Esophagus muscularis mucosa (tissue), 4 donors: ENCODE measurements at regions not wholly inside any gene's neighbourhood (a gene's known extent, or its start where the extent isn't known, plus 50 kb on each side); places are given as distances from the start of the nearest gene placed in this dataset.

Source experiments
- CTCF ChIP-seq, 3 experiments: fragments of 200-600 bp in 2 of 3; fragments of 450-650 bp in 1 of 3; sonication (generic) in 2 of 3; IDR thresholded peaks; one replicate each; pipeline ENCODE4 v1.5.1; 2017 to 2019; ENCODE audit warnings: antibody characterized with exemption in 3 of 3, mild to moderate bottlenecking in 2 of 3, moderate library complexity in 1 of 3
- EP300 ChIP-seq: sonication (generic); formaldehyde crosslinking; IDR thresholded peaks from one replicate; pipeline ENCODE4 v1.6.1; 2017; ENCODE audit warnings: antibody characterized with exemption
- POLR2A ChIP-seq: fragments of 450-650 bp; IDR thresholded peaks from one replicate; pipeline ENCODE4 v1.6.1; 2017; ENCODE audit warnings: antibody characterized with exemption, moderate library complexity, mild to moderate bottlenecking, low read depth
- POLR2AphosphoS5 ChIP-seq, 2 donors: sonication (generic); formaldehyde crosslinking; IDR thresholded peaks; one replicate each; pipeline ENCODE4 v1.6.1; 2017; ENCODE audit warnings: antibody characterized with exemption in 2 of 2

GRCh38 chr18:25650201-25650941 lies 298.4 kb upstream of the ZNF521 start:
- TF ChIP-seq POLR2AphosphoS5 (IDR thresholded peaks at IDR 0.05) (no peak), POLR2A (no peak), CTCF (IDR thresholded peaks at IDR 0.05) (no peak), EP300 (no peak)
